H1 (cell line): ENCODE measurements at regions not wholly inside any gene's neighbourhood (a gene's known extent, or its start where the extent isn't known, plus 50 kb on each side); places are given as distances from the start of the nearest gene placed in this dataset.

ENCODE experiments used
- CTCF ChIA-PET: fragments of 300-600 bp; sonication (Branson Sonifier 250); formaldehyde crosslinking; loops from one replicate; lab custom pipeline; 2021; ENCODE audit not compliant: partially characterized antibody; lab: Charles Lee
- POLR2A ChIA-PET: fragments of 300-600 bp; sonication (Branson Sonifier 250); formaldehyde crosslinking; loops from one replicate; lab custom pipeline; 2021; ENCODE audit warnings: inconsistent platforms; ENCODE audit not compliant: partially characterized antibody; lab: Charles Lee
- DNase-seq, 2 experiments: peaks; one replicate each; pipeline versions ENCODE4 v3.0.0 to v3.0.0-alpha.2; 2010 to 2022; ENCODE audit warnings: low spot score in 2 of 2, low read depth in 1 of 2, mixed read lengths in 1 of 2
- FAIRE-seq: peaks from 2 replicates; lab custom pipeline; 2011; peaks lifted over from hg19 to GRCh38; lab: Jason Lieb, UNC
- H2AFZ ChIP-seq: 2 replicates; pipeline ENCODE4 v1.8.1; 2012; ENCODE audit warnings: low read length, inconsistent platforms
- H2AK5ac ChIP-seq: 2 replicates; pipeline ENCODE4 v1.6.1; 2013; ENCODE audit warnings: low read depth, low read length
- H2BK120ac ChIP-seq: replicated peaks from 2 replicates; pipeline ENCODE3; 2013; ENCODE audit warnings: low read depth, low read length, inconsistent platforms
- H2BK12ac ChIP-seq: 2 replicates; pipeline ENCODE4 v1.6.1; 2013; ENCODE audit warnings: low read depth, low read length
- H2BK15ac ChIP-seq: 2 replicates; pipeline ENCODE4 v1.6.1; 2013; ENCODE audit warnings: low read length
- H2BK20ac ChIP-seq: 2 replicates; pipeline ENCODE4 v1.6.1; 2013; ENCODE audit warnings: low read length
- H2BK5ac ChIP-seq: 2 replicates; pipeline ENCODE4 v1.6.1; 2013; ENCODE audit warnings: low read depth, low read length
- H3K14ac ChIP-seq: 2 replicates; pipeline ENCODE4 v1.6.1; 2013; ENCODE audit warnings: inconsistent platforms; ENCODE audit not compliant: insufficient read length
- H3K18ac ChIP-seq: 2 replicates; pipeline ENCODE4 v1.6.1; 2013; ENCODE audit warnings: low read length; ENCODE audit errors: extremely low read depth
- H3K23ac ChIP-seq: 2 replicates; pipeline ENCODE4 v1.6.1; 2013; ENCODE audit warnings: inconsistent platforms; ENCODE audit not compliant: insufficient read length
- H3K23me2 ChIP-seq: 2 replicates; pipeline ENCODE4 v1.6.1; 2013; ENCODE audit warnings: low read depth, low read length
- H3K27ac ChIP-seq: 2 replicates; pipeline ENCODE4 v1.6.1; 2011; ENCODE audit warnings: low read depth, low read length, inconsistent platforms
- H3K27me3 ChIP-seq, 4 experiments: replicated peaks in 1 of 4; 1 replicate in 1 of 4; 2 replicates in 3 of 4; pipeline versions ENCODE4 v1.6.1 to v1.8.1; 2011 to 2013; ENCODE audit warnings: low read length in 3 of 4, mild to moderate bottlenecking in 3 of 4, inconsistent platforms in 2 of 4, mixed read lengths in 2 of 4, moderate library complexity in 1 of 4; ENCODE audit not compliant: control insufficient read depth in 3 of 4, insufficient read depth in 3 of 4; ENCODE audit errors: extremely low read depth in 1 of 4
- H3K36me3 ChIP-seq, 4 experiments: 2 replicates each; pipeline versions ENCODE4 v1.6.1 to v1.8.1; 2011 to 2013; ENCODE audit warnings: mild to moderate bottlenecking in 4 of 4, low read length in 3 of 4, moderate library complexity in 2 of 4, control low read depth in 1 of 4, inconsistent platforms in 1 of 4; ENCODE audit not compliant: insufficient read depth in 4 of 4, control insufficient read depth in 2 of 4
- H3K4ac ChIP-seq: replicated peaks from 2 replicates; pipeline ENCODE3; 2013; ENCODE audit warnings: low read length, low read depth, mixed read lengths, inconsistent platforms; ENCODE audit not compliant: insufficient read length
- H3K4me1 ChIP-seq, 4 experiments: replicated peaks in 1 of 4; 1 replicate in 1 of 4; 2 replicates in 3 of 4; pipeline versions ENCODE4 v1.6.1 to v1.8.1; 2011 to 2013; ENCODE audit warnings: low read length in 3 of 4, inconsistent platforms in 2 of 4, mixed read lengths in 1 of 4; ENCODE audit not compliant: insufficient read depth in 4 of 4, control insufficient read depth in 3 of 4
- H3K4me2 ChIP-seq, 2 experiments: 2 replicates each; pipeline versions ENCODE4 v1.6.1 to v1.8.1; 2011 to 2013; ENCODE audit warnings: low read depth in 2 of 2, low read length in 2 of 2, control low read depth in 1 of 2, inconsistent platforms in 1 of 2, mild to moderate bottlenecking in 1 of 2; ENCODE audit not compliant: insufficient read depth in 1 of 2
- H3K4me3 ChIP-seq, 4 experiments: fragments of 200-600, 300-600 bp in 1 of 4; sonication (generic), shearing (Covaris generic), sonication (Bioruptor Twin) in 1 of 4; 2 replicates each; pipeline versions ENCODE4 v1.5.1 to v1.8.1; 2011 to 2016; ENCODE audit warnings: low read length in 4 of 4, low read depth in 3 of 4, control low read depth in 2 of 4, inconsistent platforms in 2 of 4, mild to moderate bottlenecking in 2 of 4, mixed read lengths in 1 of 4, moderate library complexity in 1 of 4; ENCODE audit not compliant: insufficient read depth in 2 of 4; ENCODE audit errors: extremely low read depth in 1 of 4
- H3K56ac ChIP-seq: replicated peaks from 2 replicates; pipeline ENCODE3; 2013; ENCODE audit warnings: low read depth, mild to moderate bottlenecking, mixed read lengths, low read length, inconsistent platforms; ENCODE audit not compliant: insufficient read length
- H3K79me1 ChIP-seq: 2 replicates; pipeline ENCODE4 v1.6.1; 2013; ENCODE audit warnings: low read depth, low read length, control low read depth
- H3K79me2 ChIP-seq, 2 experiments: 2 replicates each; pipeline versions ENCODE4 v1.6.1 to v1.8.1; 2012 to 2013; ENCODE audit warnings: low read length in 2 of 2, mild to moderate bottlenecking in 2 of 2, inconsistent platforms in 1 of 2; ENCODE audit not compliant: insufficient read depth in 2 of 2, control insufficient read depth in 1 of 2
- H3K9ac ChIP-seq, 4 experiments: replicated peaks in 1 of 4; 1 replicate in 1 of 4; 2 replicates in 3 of 4; pipeline versions ENCODE4 v1.6.1 to v1.8.1; 2011 to 2013; ENCODE audit warnings: low read depth in 3 of 4, low read length in 3 of 4, control low read depth in 2 of 4, mild to moderate bottlenecking in 2 of 4, moderate library complexity in 2 of 4, inconsistent platforms in 1 of 4; ENCODE audit errors: extremely low read depth in 1 of 4
- H3K9me3 ChIP-seq, 2 experiments: 2 replicates each; pipeline versions ENCODE4 v1.6.1 to v1.8.1; 2012 to 2013; ENCODE audit warnings: mild to moderate bottlenecking in 2 of 2, moderate library complexity in 2 of 2, control low read depth in 1 of 2, inconsistent platforms in 1 of 2, low read depth in 1 of 2, low read length in 1 of 2, mixed read lengths in 1 of 2; ENCODE audit not compliant: insufficient read depth in 2 of 2
- H4K20me1 ChIP-seq, 2 experiments: replicated peaks in 1 of 2; 2 replicates each; pipeline versions ENCODE3 to v1.8.1; 2011 to 2013; ENCODE audit warnings: inconsistent platforms in 2 of 2, low read length in 2 of 2, mild to moderate bottlenecking in 1 of 2; ENCODE audit not compliant: insufficient read depth in 2 of 2, control insufficient read depth in 1 of 2
- H4K5ac ChIP-seq: 2 replicates; pipeline ENCODE4 v1.6.1; 2013; ENCODE audit warnings: low read length, low read depth, mixed read lengths, inconsistent platforms; ENCODE audit not compliant: insufficient read length
- H4K8ac ChIP-seq: 2 replicates; pipeline ENCODE4 v1.8.0; 2013; ENCODE audit warnings: mild to moderate bottlenecking, moderate library complexity, low read length, inconsistent platforms; ENCODE audit not compliant: insufficient read depth; ENCODE audit errors: extremely low read depth
- H4K91ac ChIP-seq: replicated peaks from 2 replicates; pipeline ENCODE3; 2013; ENCODE audit warnings: low read length, mixed read lengths, inconsistent platforms; ENCODE audit not compliant: insufficient read length
- E2F6 ChIP-seq: IDR thresholded peaks from 2 replicates; pipeline ENCODE4 v1.6.1; 2012; ENCODE audit warnings: inconsistent platforms
- EP300 ChIP-seq, 2 experiments: IDR thresholded peaks; 1 replicate in 1 of 2; 2 replicates in 1 of 2; pipeline ENCODE4 v1.6.1; 2011 to 2012; ENCODE audit warnings: low read depth in 2 of 2, low read length in 2 of 2, mild to moderate bottlenecking in 2 of 2, borderline replicate concordance in 1 of 2, inconsistent platforms in 1 of 2, moderate library complexity in 1 of 2
- EZH2 ChIP-seq: fragments of 200-600 bp; sonication (generic); IDR thresholded peaks from 2 replicates; pipeline ENCODE4 v1.7.1; 2012; ENCODE audit warnings: low read depth, mild to moderate bottlenecking, moderate library complexity, low read length, inconsistent platforms; ENCODE audit not compliant: severe bottlenecking
- NRF1 ChIP-seq: IDR thresholded peaks from 2 replicates; pipeline ENCODE4 v1.6.1; 2011; ENCODE audit warnings: mild to moderate bottlenecking, low read depth, low read length, improper control_type of control experiment
- SP4 ChIP-seq: IDR thresholded peaks from 2 replicates; pipeline ENCODE4 v1.6.1; 2012; ENCODE audit warnings: low read length, inconsistent platforms
- SUZ12 ChIP-seq: fragments of 200-600 bp; sonication (generic); IDR thresholded peaks from 2 replicates; pipeline ENCODE4 v1.6.1; 2012; ENCODE audit warnings: mild to moderate bottlenecking, inconsistent platforms, low read length, moderate library complexity, mixed read lengths
- WGBS, 2 experiments: shearing (Covaris generic) in 1 of 2; methylation state at CpG; one replicate each; pipeline versions ENCODE4 v1.1.6 to v1.1.7; 2013 to 2015; ENCODE audit warnings: low lambda C conversion rate in 2 of 2, mixed read lengths in 2 of 2, inconsistent platforms in 1 of 2, low coverage in 1 of 2, missing lambda C conversion rate in 1 of 2; ENCODE audit not compliant: insufficient replicate concordance in 2 of 2, insufficient coverage in 1 of 2, insufficient read length in 1 of 2; ENCODE audit errors: extremely low coverage in 1 of 2, missing lambda C conversion rate in 1 of 2; 5-methylcytosine and 5-hydroxymethylcytosine counted together

- no peak overlapping the region for H3K14ac ChIP-seq
- no peak overlapping the region for H4K5ac ChIP-seq
- H3K27ac ChIP-seq, result no peak overlapping the region
- DNase-seq, result no peak
- FAIRE-seq, result no peak
- CTCF ChIA-PET, result no interaction called here
- H2BK20ac ChIP-seq, result no peak overlapping the region
- no peak overlapping the region for H3K4me2 ChIP-seq
- no peak overlapping the region for H2BK12ac ChIP-seq
- H3K56ac ChIP-seq, result no peak overlapping the region
- H3K23ac ChIP-seq, result no peak overlapping the region
- WGBS, 2 experiments, result 85% methylated on average over 8 of the region's 8 CpGs; no CpG with 5 or more reads in 1 of the 2 experiments
- no peaks in the 10 kb centered on the region for H3K36me3 ChIP-seq
- no peak overlapping the region for H2AK5ac ChIP-seq
- no peak overlapping the region for H3K18ac ChIP-seq
- no peaks in the 10 kb centered on the region for H3K27me3 ChIP-seq
- no peak overlapping the region for H3K4me3 ChIP-seq
- no peaks in the 10 kb centered on the region for H3K79me2 ChIP-seq
- no peaks in the 10 kb centered on the region for H4K20me1 ChIP-seq
- no peaks in the 10 kb centered on the region for H3K4me1 ChIP-seq
- no peak overlapping the region for H2BK15ac ChIP-seq
- POLR2A ChIA-PET, result no interaction called here
- H3K9ac ChIP-seq, result no peak overlapping the region
- no peaks in the 10 kb centered on the region for H3K9me3 ChIP-seq
- no peak overlapping the region for H4K91ac ChIP-seq
- H2BK120ac ChIP-seq, result no peak overlapping the region
- no peak overlapping the region for H2BK5ac ChIP-seq
- H2AFZ ChIP-seq, result no peak overlapping the region
- H3K79me1 ChIP-seq, result no peaks in the 10 kb centered on the region
- no peaks in the 10 kb centered on the region for H3K23me2 ChIP-seq
- no peak overlapping the region for H4K8ac ChIP-seq
- TF ChIP-seq E2F6 (no peak), EZH2 (no peak), EP300 (IDR thresholded peaks at IDR 0.05; ENCODE audit: borderline replicate concordance in 1 of 2, low read depth in 2 of 2, low read length in 2 of 2) (no peak), SP4 (no peak), SUZ12 (no peak), NRF1 (no peak)
- H3K4ac ChIP-seq, result no peak overlapping the region
Measured at GRCh38 chr6:155517294-155517693, 61.7 kb upstream of the NOX3 start.
